ENCODE measurements at regions not wholly inside any gene's neighbourhood (a gene's known extent, or its start where the extent isn't known, plus 50 kb on each side); places are given as distances from the start of the nearest gene placed in this dataset.

DNA sequence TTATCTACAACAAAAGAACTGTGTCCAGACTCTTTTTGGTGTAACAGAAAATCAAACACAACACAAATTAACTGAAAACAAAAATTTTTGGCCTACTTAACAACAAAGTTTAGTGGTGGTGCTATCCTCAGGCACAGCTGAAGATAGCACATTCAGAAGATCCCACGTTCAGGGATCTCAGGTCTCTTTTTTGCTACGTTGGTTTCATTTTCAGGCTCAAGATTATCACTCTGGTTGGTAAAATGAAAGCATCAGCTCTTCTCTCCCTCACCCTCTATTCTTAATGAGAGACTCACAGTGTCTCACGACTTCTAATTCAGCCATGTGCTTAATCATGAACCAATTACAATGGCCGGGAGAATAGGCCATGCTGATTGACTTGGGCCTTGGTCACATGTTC lies 146.9 kb upstream of the PTPRG start:
- Histone ChIP-seq H3K9ac (ENCODE audit: low read length) (no peak overlapping the region), H3K4me1 (ENCODE audit: insufficient read depth, low read length, severe bottlenecking) (no peaks in the 10 kb centered on the region), H3K4me3 (ENCODE audit: low read depth, low read length, poor library complexity, severe bottlenecking) (no peak overlapping the region), H3K36me3 (ENCODE audit: insufficient read depth, low read length) (no peaks in the 10 kb centered on the region), H4K20me1 (ENCODE audit: insufficient read depth, low read length) (no peaks in the 10 kb centered on the region), H2AFZ (ENCODE audit: low read length) (no peak overlapping the region), H3K9me3 (ENCODE audit: low read length) (no peaks in the 10 kb centered on the region), H3F3A (ENCODE audit: insufficient read depth, low read length) (no peaks in the 10 kb centered on the region), H3K27ac (ENCODE audit: low read depth, low read length, poor library complexity, severe bottlenecking) (no peak overlapping the region), H3K27me3 (ENCODE audit: insufficient read depth, low read length) (no peaks in the 10 kb centered on the region), H3K79me2 (ENCODE audit: insufficient read depth, low read length) (no peaks in the 10 kb centered on the region), H3K4me2 (ENCODE audit: low read length) (no peak overlapping the region), H3K9me2 (ENCODE audit: low read depth, low read length) (no peaks in the 10 kb centered on the region)
- TF ChIP-seq, protein P1, sequence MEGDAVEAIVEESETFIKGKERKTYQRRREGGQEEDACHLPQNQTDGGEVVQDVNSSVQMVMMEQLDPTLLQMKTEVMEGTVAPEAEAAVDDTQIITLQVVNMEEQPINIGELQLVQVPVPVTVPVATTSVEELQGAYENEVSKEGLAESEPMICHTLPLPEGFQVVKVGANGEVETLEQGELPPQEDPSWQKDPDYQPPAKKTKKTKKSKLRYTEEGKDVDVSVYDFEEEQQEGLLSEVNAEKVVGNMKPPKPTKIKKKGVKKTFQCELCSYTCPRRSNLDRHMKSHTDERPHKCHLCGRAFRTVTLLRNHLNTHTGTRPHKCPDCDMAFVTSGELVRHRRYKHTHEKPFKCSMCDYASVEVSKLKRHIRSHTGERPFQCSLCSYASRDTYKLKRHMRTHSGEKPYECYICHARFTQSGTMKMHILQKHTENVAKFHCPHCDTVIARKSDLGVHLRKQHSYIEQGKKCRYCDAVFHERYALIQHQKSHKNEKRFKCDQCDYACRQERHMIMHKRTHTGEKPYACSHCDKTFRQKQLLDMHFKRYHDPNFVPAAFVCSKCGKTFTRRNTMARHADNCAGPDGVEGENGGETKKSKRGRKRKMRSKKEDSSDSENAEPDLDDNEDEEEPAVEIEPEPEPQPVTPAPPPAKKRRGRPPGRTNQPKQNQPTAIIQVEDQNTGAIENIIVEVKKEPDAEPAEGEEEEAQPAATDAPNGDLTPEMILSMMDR (IDR thresholded peaks at IDR 0.05; ENCODE audit: low read length), result no peak
- TF ChIP-seq EZH2 (IDR thresholded peaks at IDR 0.05; ENCODE audit: borderline replicate concordance, low read length), result no peak

GRCh38 chr3:61415201-61415600 lies 146.2 kb upstream of the PTPRG start:
- Histone ChIP-seq H3K9me2 (ENCODE audit: low read depth, low read length) (no peaks in the 10 kb centered on the region), H3F3A (ENCODE audit: insufficient read depth, low read length) (no peaks in the 10 kb centered on the region), H3K9ac (ENCODE audit: low read length) (no peak overlapping the region), H3K27ac (ENCODE audit: low read depth, low read length, poor library complexity, severe bottlenecking) (no peak overlapping the region), H4K20me1 (ENCODE audit: insufficient read depth, low read length) (no peaks in the 10 kb centered on the region), H3K79me2 (ENCODE audit: insufficient read depth, low read length) (no peaks in the 10 kb centered on the region), H2AFZ (ENCODE audit: low read length) (no peak overlapping the region), H3K4me1 (ENCODE audit: insufficient read depth, low read length, severe bottlenecking) (no peaks in the 10 kb centered on the region), H3K9me3 (ENCODE audit: low read length) (no peaks in the 10 kb centered on the region), H3K36me3 (ENCODE audit: insufficient read depth, low read length) (no peaks in the 10 kb centered on the region), H3K27me3 (ENCODE audit: insufficient read depth, low read length) (no peaks in the 10 kb centered on the region), H3K4me2 (ENCODE audit: low read length) (no peak overlapping the region), H3K4me3 (ENCODE audit: low read depth, low read length, poor library complexity, severe bottlenecking) (no peak overlapping the region)
- TF ChIP-seq EZH2 (IDR thresholded peaks at IDR 0.05; ENCODE audit: borderline replicate concordance, low read length), result no peak
- TF ChIP-seq, protein P1 (IDR thresholded peaks at IDR 0.05; ENCODE audit: low read length), result no peak

DNA sequence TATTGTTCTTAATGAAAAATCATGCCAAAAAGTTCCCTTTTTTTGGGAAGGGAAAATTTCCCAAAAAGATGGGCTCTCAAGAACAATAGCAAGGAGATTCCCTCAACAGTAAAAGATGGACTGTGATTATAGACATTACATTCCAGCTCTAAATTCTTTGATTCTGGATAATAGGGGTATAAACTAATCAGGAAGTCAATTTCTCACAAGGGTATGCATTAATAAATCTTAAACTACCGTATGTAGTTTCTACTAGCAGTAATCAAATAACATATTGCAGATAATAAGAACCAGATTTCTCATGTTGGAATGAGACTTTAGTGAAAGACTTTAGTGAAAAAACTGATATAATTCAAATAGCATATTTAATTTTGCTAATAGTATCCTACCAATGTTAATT lies 144.8 kb upstream of the PTPRG start:
- no peaks in the 10 kb centered on the region for H3K36me3 ChIP-seq (ENCODE audit: insufficient read depth, low read length)
- no peak overlapping the region for H3K27ac ChIP-seq (ENCODE audit: low read depth, low read length, poor library complexity, severe bottlenecking)
- H3K9ac ChIP-seq (ENCODE audit: low read length), result no peak overlapping the region
- H3F3A ChIP-seq (ENCODE audit: insufficient read depth, low read length), result no peaks in the 10 kb centered on the region
- no peak for TF ChIP-seq EZH2 (IDR thresholded peaks at IDR 0.05; ENCODE audit: borderline replicate concordance, low read length)
- TF ChIP-seq, protein P1 (IDR thresholded peaks at IDR 0.05; ENCODE audit: low read length), result no peak
- H3K4me3 ChIP-seq (ENCODE audit: low read depth, low read length, poor library complexity, severe bottlenecking), result no peak overlapping the region
- H3K9me3 ChIP-seq (ENCODE audit: low read length), result no peaks in the 10 kb centered on the region
- no peak overlapping the region for H2AFZ ChIP-seq (ENCODE audit: low read length)
- no peaks in the 10 kb centered on the region for H3K9me2 ChIP-seq (ENCODE audit: low read depth, low read length)
- H3K27me3 ChIP-seq (ENCODE audit: insufficient read depth, low read length), result no peaks in the 10 kb centered on the region
- no peaks in the 10 kb centered on the region for H3K79me2 ChIP-seq (ENCODE audit: insufficient read depth, low read length)
- H3K4me2 ChIP-seq (ENCODE audit: low read length), result no peak overlapping the region
- no peaks in the 10 kb centered on the region for H3K4me1 ChIP-seq (ENCODE audit: insufficient read depth, low read length, severe bottlenecking)
- H4K20me1 ChIP-seq (ENCODE audit: insufficient read depth, low read length), result no peaks in the 10 kb centered on the region

All from OCI-LY1 (cell line).